NB4 (cell line): ENCODE measurements at regions not wholly inside any gene's neighbourhood (a gene's known extent, or its start where the extent isn't known, plus 50 kb on each side); places are given as distances from the start of the nearest gene placed in this dataset.

Source experiments
- MYC ChIP-seq: IDR thresholded peaks from 2 replicates; pipeline ENCODE4 v1.6.1; 2011; ENCODE audit warnings: low read depth, low read length
- POLR2A ChIP-seq: IDR thresholded peaks from 2 replicates; pipeline ENCODE4 v1.6.1; 2011; ENCODE audit warnings: mild to moderate bottlenecking; ENCODE audit not compliant: insufficient read length; ENCODE audit errors: extremely low read depth
- TF ChIP-seq, protein P1 (sequence below): IDR thresholded peaks from one replicate; pipeline ENCODE4 v1.5.1; 2012; ENCODE audit warnings: low read depth, low read length
- TF ChIP-seq, protein P2 (sequence below): IDR thresholded peaks from 2 replicates; pipeline ENCODE4 v1.6.1; 2011; ENCODE audit warnings: low read depth, low read length

DNA sequence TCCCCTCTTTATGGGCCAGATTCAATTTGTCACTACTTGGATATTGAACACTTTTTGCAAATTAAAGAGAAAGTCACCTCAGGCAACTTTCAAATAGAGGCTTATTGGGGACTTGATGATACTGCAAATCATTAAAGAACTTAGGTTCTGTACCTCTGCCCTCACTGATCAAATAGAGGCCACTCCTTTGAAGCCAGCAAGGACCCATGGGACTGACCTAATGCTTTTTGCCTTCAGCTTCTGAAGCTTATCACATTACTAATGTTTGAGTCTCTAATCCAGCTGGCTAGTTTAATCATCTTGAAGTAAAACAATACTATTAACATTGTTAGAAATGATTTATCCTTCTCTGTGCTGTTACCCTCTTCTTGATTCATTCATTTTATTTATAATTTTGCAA lies 93.0 kb upstream of the ZNF800 start:
- TF ChIP-seq, protein P1, sequence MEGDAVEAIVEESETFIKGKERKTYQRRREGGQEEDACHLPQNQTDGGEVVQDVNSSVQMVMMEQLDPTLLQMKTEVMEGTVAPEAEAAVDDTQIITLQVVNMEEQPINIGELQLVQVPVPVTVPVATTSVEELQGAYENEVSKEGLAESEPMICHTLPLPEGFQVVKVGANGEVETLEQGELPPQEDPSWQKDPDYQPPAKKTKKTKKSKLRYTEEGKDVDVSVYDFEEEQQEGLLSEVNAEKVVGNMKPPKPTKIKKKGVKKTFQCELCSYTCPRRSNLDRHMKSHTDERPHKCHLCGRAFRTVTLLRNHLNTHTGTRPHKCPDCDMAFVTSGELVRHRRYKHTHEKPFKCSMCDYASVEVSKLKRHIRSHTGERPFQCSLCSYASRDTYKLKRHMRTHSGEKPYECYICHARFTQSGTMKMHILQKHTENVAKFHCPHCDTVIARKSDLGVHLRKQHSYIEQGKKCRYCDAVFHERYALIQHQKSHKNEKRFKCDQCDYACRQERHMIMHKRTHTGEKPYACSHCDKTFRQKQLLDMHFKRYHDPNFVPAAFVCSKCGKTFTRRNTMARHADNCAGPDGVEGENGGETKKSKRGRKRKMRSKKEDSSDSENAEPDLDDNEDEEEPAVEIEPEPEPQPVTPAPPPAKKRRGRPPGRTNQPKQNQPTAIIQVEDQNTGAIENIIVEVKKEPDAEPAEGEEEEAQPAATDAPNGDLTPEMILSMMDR: no peak
- TF ChIP-seq POLR2A (no peak), MYC (no peak)
- TF ChIP-seq, protein P2, sequence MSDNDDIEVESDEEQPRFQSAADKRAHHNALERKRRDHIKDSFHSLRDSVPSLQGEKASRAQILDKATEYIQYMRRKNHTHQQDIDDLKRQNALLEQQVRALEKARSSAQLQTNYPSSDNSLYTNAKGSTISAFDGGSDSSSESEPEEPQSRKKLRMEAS: no peak
